ENCODE measurements at regions not wholly inside any gene's neighbourhood (a gene's known extent, or its start where the extent isn't known, plus 50 kb on each side); places are given as distances from the start of the nearest gene placed in this dataset.

DNA sequence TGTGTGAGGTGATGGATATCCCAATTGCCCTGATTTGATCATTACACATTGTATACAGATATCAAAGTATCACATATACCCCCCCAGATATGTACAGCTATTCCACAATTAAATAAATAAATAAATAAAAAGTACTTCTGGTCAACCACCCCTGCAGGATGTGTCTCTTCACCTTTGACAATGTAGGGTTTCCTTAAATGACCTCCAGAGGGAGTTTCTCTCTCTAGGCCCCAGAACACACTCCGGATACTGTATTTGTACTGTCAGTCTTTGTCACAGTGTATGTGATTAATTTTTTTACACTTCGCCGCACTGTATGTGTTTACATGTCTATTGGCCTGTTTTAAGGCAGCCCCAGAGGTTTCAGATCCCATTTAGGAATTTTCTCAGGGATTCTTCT is 123.6 kb downstream of the ADCYAP1R1 start:
- DNase-seq (ENCODE audit: low read depth in 2 of 2): no peak

DNA sequence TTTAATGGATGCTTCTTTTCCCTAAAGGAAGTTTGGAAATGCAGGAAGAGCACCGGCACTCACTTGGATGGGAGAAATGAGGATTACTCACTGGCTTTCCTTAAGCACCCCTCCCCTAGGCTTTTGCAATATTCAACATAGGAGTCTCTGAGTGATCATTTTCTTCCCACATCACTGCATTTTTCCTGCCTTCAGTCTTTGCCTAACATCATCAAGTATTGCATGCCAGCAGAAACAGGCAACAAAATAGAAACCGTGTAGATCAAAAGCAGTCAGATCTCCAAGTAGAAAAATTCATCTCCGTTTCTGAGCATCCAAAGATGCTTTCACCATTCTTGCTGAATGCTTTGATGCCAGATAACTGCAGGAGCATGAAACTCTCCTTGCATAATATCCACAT is 119.9 kb downstream of the ADCYAP1R1 start:
- DNase-seq (ENCODE audit: low read depth in 2 of 2): no peak

DNA sequence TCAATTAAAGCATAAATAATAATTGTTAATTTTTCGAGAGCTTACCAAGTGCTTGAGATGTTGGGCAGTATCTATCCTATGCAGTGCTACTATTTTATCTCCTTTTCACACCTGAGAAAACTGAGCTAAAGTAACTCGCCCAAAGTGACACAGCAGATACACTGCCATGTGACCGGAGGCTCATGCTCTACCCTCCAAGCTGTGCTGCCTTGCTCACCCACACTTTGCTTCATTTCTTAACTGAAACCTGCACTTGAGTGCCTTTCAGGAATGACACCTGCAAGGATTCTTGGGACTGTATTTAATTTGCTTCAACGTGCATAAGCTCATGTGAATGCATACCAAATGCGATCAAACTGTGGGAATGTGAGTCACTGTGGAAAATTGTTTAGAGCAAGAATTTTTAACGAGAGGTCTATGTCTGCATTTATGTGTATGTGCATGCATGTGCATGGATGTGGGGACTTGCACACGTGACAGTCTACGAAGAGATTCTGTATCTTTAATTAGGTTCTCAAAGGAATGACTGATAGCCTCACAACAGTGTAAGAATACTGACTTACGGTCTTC is 119.2 kb downstream of the ADCYAP1R1 start:
- DNase-seq (ENCODE audit: low read depth in 2 of 2): no peak

Measured in lung microvascular endothelial cell (primary cell).